ENCODE measurements at regions not wholly inside any gene's neighbourhood (a gene's known extent, or its start where the extent isn't known, plus 50 kb on each side); places are given as distances from the start of the nearest gene placed in this dataset.

DNA sequence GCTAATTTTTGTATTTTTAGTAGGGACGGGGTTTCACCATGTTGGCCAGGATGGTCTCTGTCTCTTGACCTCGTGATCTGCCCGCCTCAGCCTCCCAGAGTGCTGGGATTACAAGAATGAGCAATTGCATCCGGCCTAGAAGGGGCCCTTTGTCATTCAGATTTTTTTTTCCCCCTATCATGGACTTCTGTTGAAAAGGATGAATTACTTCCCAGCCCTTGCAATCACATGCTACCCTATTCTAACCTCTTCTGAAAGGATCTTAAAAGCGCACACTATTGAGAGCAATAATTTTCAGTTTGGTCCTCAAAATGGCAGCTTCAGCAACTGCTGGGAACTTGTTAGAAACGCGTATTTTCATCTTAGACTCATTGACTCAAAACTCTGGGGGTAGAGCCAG lies 575.6 kb upstream of the KIRREL3 start:
- H3K4me3 ChIP-seq (ENCODE audit: low read length), result no peak overlapping the region
- no peak for DNase-seq
- H3K36me3 ChIP-seq (ENCODE audit: control insufficient read depth, insufficient read depth, low read length), result no peaks in the 10 kb centered on the region
- no peak overlapping the region for H3K27ac ChIP-seq (ENCODE audit: low read depth, low read length)
- no peak overlapping the region for H3K9ac ChIP-seq (ENCODE audit: extremely low read depth, low read length, poor library complexity, severe bottlenecking)
- H3K27me3 ChIP-seq (ENCODE audit: control insufficient read depth, insufficient read depth, low read length, poor library complexity, severe bottlenecking), result no peaks in the 10 kb centered on the region
- no peak overlapping the region for H3K4me3 Mint-ChIP-seq
- H3K27ac Mint-ChIP-seq, result no peak overlapping the region
- H3K4me1 Mint-ChIP-seq, result peaks cover 11% of the 10 kb centered on the region
- TF ChIP-seq, protein P1, sequence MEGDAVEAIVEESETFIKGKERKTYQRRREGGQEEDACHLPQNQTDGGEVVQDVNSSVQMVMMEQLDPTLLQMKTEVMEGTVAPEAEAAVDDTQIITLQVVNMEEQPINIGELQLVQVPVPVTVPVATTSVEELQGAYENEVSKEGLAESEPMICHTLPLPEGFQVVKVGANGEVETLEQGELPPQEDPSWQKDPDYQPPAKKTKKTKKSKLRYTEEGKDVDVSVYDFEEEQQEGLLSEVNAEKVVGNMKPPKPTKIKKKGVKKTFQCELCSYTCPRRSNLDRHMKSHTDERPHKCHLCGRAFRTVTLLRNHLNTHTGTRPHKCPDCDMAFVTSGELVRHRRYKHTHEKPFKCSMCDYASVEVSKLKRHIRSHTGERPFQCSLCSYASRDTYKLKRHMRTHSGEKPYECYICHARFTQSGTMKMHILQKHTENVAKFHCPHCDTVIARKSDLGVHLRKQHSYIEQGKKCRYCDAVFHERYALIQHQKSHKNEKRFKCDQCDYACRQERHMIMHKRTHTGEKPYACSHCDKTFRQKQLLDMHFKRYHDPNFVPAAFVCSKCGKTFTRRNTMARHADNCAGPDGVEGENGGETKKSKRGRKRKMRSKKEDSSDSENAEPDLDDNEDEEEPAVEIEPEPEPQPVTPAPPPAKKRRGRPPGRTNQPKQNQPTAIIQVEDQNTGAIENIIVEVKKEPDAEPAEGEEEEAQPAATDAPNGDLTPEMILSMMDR (conservative IDR thresholded peaks at IDR 0.05), result no peak
- H3K36me3 Mint-ChIP-seq (ENCODE audit: low read depth), result no peaks in the 10 kb centered on the region
- H3K27me3 Mint-ChIP-seq (ENCODE audit: insufficient read depth), result no peaks in the 10 kb centered on the region
- H3K9me3 Mint-ChIP-seq, result no peaks in the 10 kb centered on the region
- no peaks in the 10 kb centered on the region for H3K4me1 ChIP-seq (ENCODE audit: control insufficient read depth, insufficient read depth, low read length)
- H3K9me3 ChIP-seq (ENCODE audit: control insufficient read depth, low read length), result peaks cover 11% of the 10 kb centered on the region
- WGBS, 2 experiments (ENCODE audit: insufficient coverage in 1 of 2, insufficient read length in 1 of 2), result 87 to 88% methylated on average over 5 to 7 of the region's 7 CpGs

DNA sequence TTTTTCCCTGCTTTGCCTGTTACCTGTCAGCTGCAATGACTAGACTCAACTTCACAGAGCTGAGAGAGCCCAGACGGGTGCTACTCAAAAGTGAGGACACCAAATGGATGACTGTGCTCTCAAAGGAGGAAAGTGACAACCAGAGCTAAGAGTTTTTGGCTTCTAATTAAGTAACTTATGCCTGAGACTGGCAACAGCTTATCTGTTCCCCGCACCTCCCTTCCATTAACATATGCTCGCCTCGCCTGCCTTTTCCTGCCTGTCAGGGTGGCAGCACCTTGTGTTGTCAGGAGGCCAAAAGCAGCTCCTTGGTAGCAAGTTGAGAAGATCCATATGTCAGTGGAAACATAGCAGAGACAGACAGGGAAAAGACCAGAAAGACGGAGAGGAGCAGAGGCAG lies 573.9 kb upstream of the KIRREL3 start:
- no peaks in the 10 kb centered on the region for H3K36me3 Mint-ChIP-seq (ENCODE audit: low read depth)
- H3K27me3 Mint-ChIP-seq (ENCODE audit: insufficient read depth), result no peaks in the 10 kb centered on the region
- Histone ChIP-seq H3K27ac (ENCODE audit: low read depth, low read length) (no peak overlapping the region), H3K9ac (ENCODE audit: extremely low read depth, low read length, poor library complexity, severe bottlenecking) (no peak overlapping the region), H3K9me3 (ENCODE audit: control insufficient read depth, low read length) (peaks cover 24% of the 10 kb centered on the region), H3K36me3 (ENCODE audit: control insufficient read depth, insufficient read depth, low read length) (no peaks in the 10 kb centered on the region), H3K4me3 (ENCODE audit: low read length) (no peak overlapping the region), H3K27me3 (ENCODE audit: control insufficient read depth, insufficient read depth, low read length, poor library complexity, severe bottlenecking) (no peaks in the 10 kb centered on the region), H3K4me1 (ENCODE audit: control insufficient read depth, insufficient read depth, low read length) (no peaks in the 10 kb centered on the region)
- TF ChIP-seq, protein P1 (conservative IDR thresholded peaks at IDR 0.05), result no peak
- DNase-seq, result peak; percentile 62
- no peak overlapping the region for H3K27ac Mint-ChIP-seq
- H3K4me1 Mint-ChIP-seq, result peaks cover 11% of the 10 kb centered on the region
- WGBS, 2 experiments (ENCODE audit: insufficient coverage in 1 of 2, insufficient read length in 1 of 2), result 68 to 90% methylated on average over 4 to 5 of the region's 5 CpGs
- no peak overlapping the region for H3K4me3 Mint-ChIP-seq
- no peaks in the 10 kb centered on the region for H3K9me3 Mint-ChIP-seq

DNA sequence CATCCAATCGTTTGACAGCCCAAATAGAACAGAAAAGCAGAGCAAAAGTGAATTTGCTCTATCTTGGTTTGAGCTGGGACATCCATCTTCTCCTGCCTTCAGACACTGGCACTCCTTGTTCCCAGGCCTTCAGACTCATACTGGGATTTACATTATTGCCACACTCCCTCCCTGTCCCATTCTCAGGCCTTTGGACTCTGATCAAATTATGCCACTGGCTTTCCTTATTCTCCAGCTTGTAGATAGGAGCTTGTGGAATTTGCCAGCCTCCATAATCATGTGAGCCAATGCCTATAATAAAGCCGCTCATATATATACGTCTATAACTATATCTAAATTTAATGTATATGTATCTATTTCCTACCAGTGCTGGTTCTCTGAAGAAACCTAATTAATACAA lies 568.3 kb upstream of the KIRREL3 start:
- no peaks in the 10 kb centered on the region for H3K9me3 Mint-ChIP-seq
- no peak overlapping the region for H3K4me3 ChIP-seq (ENCODE audit: low read length)
- H3K36me3 ChIP-seq (ENCODE audit: control insufficient read depth, insufficient read depth, low read length), result no peaks in the 10 kb centered on the region
- no peak overlapping the region for H3K27ac Mint-ChIP-seq
- no peak for DNase-seq
- no peaks in the 10 kb centered on the region for H3K27me3 Mint-ChIP-seq (ENCODE audit: insufficient read depth)
- H3K36me3 Mint-ChIP-seq (ENCODE audit: low read depth), result no peaks in the 10 kb centered on the region
- H3K27ac ChIP-seq (ENCODE audit: low read depth, low read length), result no peak overlapping the region
- H3K9me3 ChIP-seq (ENCODE audit: control insufficient read depth, low read length), result peaks cover 24% of the 10 kb centered on the region
- peaks cover 11% of the 10 kb centered on the region for H3K4me1 ChIP-seq (ENCODE audit: control insufficient read depth, insufficient read depth, low read length)
- no peak overlapping the region for H3K4me3 Mint-ChIP-seq
- H3K9ac ChIP-seq (ENCODE audit: extremely low read depth, low read length, poor library complexity, severe bottlenecking), result no peak overlapping the region
- H3K4me1 Mint-ChIP-seq, result peaks cover 25% of the 10 kb centered on the region
- no peaks in the 10 kb centered on the region for H3K27me3 ChIP-seq (ENCODE audit: control insufficient read depth, insufficient read depth, low read length, poor library complexity, severe bottlenecking)
- 94 to 100% methylated on average over 1 of the region's 3 CpGs for WGBS, 2 experiments (ENCODE audit: insufficient coverage in 1 of 2, insufficient read length in 1 of 2)
- TF ChIP-seq, protein P1 (conservative IDR thresholded peaks at IDR 0.05), result no peak
